ENCODE measurements at regions not wholly inside any gene's neighbourhood (a gene's known extent, or its start where the extent isn't known, plus 50 kb on each side); places are given as distances from the start of the nearest gene placed in this dataset.

DNA sequence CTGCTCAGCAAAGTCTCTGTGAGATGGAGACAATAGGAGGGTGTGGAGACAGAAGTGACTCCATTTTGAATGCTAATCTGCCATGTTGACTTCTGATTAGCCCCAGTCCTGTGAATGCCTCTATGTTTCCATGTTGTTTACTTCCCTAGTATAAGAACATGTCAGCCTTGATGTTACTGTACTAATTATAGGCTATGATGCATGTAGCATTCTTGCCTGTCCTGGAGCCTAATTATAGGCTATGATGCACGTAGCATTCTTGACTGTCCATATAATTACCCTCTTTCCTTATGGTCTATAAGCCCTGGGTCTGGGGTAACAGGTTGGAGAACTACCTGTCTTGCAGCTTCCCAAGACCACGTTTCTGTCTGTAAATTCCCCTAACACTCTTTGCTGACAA lies 353.3 kb upstream of the CLINT1 start:
- Mint-ChIP-seq H3K4me1 (ENCODE audit: low read depth) (no peaks in the 10 kb centered on the region), H3K36me3 (ENCODE audit: low read depth) (peaks cover 1% of the 10 kb centered on the region), H3K4me3 (ENCODE audit: unreplicated experiment) (no peak overlapping the region), H3K9me3 (ENCODE audit: low read depth) (peaks cover 5% of the 10 kb centered on the region), H3K27me3 (ENCODE audit: low read depth) (no peaks in the 10 kb centered on the region), H3K27ac (ENCODE audit: unreplicated experiment) (no peak overlapping the region)
- TF ChIP-seq, protein P1, sequence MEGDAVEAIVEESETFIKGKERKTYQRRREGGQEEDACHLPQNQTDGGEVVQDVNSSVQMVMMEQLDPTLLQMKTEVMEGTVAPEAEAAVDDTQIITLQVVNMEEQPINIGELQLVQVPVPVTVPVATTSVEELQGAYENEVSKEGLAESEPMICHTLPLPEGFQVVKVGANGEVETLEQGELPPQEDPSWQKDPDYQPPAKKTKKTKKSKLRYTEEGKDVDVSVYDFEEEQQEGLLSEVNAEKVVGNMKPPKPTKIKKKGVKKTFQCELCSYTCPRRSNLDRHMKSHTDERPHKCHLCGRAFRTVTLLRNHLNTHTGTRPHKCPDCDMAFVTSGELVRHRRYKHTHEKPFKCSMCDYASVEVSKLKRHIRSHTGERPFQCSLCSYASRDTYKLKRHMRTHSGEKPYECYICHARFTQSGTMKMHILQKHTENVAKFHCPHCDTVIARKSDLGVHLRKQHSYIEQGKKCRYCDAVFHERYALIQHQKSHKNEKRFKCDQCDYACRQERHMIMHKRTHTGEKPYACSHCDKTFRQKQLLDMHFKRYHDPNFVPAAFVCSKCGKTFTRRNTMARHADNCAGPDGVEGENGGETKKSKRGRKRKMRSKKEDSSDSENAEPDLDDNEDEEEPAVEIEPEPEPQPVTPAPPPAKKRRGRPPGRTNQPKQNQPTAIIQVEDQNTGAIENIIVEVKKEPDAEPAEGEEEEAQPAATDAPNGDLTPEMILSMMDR (IDR thresholded peaks at IDR 0.05), result no peak
- DNase-seq (ENCODE audit: low spot score), result no peak

DNA sequence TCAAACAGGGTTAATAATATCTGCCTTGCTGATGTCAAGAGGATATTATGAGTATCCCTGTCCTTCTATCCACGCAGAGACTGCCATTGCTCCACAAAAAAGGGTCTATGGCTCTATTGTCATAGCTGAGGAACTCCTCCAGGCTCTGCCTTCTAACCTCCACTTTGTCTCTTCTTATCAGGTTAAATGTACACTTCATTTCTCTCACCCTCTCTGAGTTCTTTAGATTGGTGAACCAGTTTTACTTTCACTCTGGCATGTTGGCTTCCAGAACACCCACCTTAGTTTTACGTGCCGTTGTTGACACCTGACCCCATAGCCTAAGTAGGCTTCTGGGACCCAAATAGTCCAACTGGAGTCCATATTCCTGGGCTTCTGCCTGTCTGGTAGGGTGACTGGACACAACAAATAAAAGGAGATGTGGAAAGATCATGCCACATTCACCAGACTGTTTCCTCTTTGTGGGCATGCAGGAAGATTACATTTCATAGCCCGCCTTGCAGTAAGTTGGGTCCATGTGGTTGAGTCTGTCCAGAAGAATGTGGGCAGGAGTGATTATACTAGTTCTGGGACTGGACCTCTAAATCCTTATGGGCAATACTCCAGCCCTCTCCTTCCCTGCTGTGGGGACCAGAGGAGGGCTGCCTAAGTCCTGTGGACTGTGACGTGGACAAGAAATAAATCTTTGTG lies 350.4 kb upstream of the CLINT1 start:
- H3K9me3 Mint-ChIP-seq (ENCODE audit: low read depth), result peaks cover 5% of the 10 kb centered on the region
- DNase-seq (ENCODE audit: low spot score), result no peak
- no peak overlapping the region for H3K27ac Mint-ChIP-seq (ENCODE audit: unreplicated experiment)
- TF ChIP-seq, protein P1 (IDR thresholded peaks at IDR 0.05), result no peak
- no peaks in the 10 kb centered on the region for H3K27me3 Mint-ChIP-seq (ENCODE audit: low read depth)
- H3K36me3 Mint-ChIP-seq (ENCODE audit: low read depth), result peaks cover 1% of the 10 kb centered on the region
- H3K4me3 Mint-ChIP-seq (ENCODE audit: unreplicated experiment), result no peak overlapping the region
- H3K4me1 Mint-ChIP-seq (ENCODE audit: low read depth), result no peaks in the 10 kb centered on the region

DNA sequence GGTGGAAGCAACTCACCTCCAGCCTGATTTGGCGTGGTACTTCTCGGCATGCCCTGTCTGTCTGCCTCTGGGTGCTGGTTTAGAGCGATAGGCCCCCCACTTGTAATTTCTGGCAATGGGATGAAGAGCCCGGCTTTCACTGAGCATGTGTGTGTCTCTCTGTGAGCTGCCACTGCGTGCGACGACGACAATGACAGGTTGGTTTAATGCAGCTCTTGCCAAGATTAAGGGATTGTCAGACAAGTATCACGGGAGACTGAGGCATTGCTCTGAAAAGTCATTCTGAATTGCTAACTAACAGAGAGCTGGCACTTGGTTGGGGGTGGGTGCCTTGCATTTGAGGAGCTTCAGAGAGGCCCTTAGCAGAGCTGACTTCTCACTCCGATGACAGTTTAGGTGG lies 348.8 kb upstream of the CLINT1 start:
- Mint-ChIP-seq H3K4me1 (ENCODE audit: low read depth) (no peaks in the 10 kb centered on the region), H3K27ac (ENCODE audit: unreplicated experiment) (no peak overlapping the region), H3K36me3 (ENCODE audit: low read depth) (peaks cover 1% of the 10 kb centered on the region), H3K9me3 (ENCODE audit: low read depth) (peaks cover 5% of the 10 kb centered on the region), H3K4me3 (ENCODE audit: unreplicated experiment) (no peak overlapping the region), H3K27me3 (ENCODE audit: low read depth) (no peaks in the 10 kb centered on the region)
- DNase-seq (ENCODE audit: low spot score), result no peak
- TF ChIP-seq, protein P1 (IDR thresholded peaks at IDR 0.05), result no peak

DNA sequence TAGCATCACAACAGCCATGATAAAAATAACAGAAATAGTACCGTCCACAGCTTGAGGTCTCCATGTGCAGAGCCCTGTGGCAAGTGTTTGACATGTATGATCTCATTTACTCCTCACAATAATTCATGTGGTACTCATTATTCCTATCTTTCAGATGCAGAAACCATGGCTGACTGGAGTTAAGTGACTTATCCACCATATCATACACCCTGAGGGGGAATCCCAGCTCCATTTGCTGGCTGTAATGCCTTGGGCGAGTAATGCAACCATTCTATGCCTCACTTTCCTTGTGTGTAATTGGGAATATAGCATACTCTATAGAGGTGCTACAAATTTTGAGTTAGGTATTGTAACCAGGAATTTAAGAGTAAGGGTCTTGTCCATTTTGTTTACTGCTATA lies 347.0 kb upstream of the CLINT1 start:
- TF ChIP-seq, protein P1 (IDR thresholded peaks at IDR 0.05), result no peak
- no peak for DNase-seq (ENCODE audit: low spot score)
- Mint-ChIP-seq H3K9me3 (ENCODE audit: low read depth) (peaks cover 5% of the 10 kb centered on the region), H3K4me3 (ENCODE audit: unreplicated experiment) (no peak overlapping the region), H3K27ac (ENCODE audit: unreplicated experiment) (no peak overlapping the region), H3K27me3 (ENCODE audit: low read depth) (no peaks in the 10 kb centered on the region), H3K4me1 (ENCODE audit: low read depth) (no peaks in the 10 kb centered on the region), H3K36me3 (ENCODE audit: low read depth) (peaks cover 1% of the 10 kb centered on the region)

DNA sequence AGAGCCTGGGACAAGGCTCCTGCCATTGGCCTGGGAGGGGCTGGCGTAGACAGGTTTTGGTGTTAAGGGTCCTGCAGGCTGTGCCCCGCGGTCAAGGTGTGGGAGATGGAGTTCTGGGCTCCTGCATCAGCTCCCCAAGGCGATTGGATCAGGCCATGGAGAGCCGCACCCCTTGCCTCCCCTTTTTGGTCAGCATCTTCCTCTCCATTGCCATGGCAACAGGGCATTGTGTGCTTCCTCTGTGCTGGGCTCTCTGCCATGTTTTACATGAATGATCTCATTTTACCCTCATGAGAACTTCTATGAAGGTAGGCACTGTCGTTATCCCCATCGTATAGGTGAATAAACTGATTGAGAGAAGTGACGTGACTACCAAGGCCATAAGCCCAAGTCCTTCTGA lies 344.3 kb upstream of the CLINT1 start:
- TF ChIP-seq, protein P1 (IDR thresholded peaks at IDR 0.05), result no peak
- no peaks in the 10 kb centered on the region for H3K27me3 Mint-ChIP-seq (ENCODE audit: low read depth)
- H3K27ac Mint-ChIP-seq (ENCODE audit: unreplicated experiment), result no peak overlapping the region
- H3K9me3 Mint-ChIP-seq (ENCODE audit: low read depth), result no peaks in the 10 kb centered on the region
- H3K36me3 Mint-ChIP-seq (ENCODE audit: low read depth), result no peaks in the 10 kb centered on the region
- H3K4me1 Mint-ChIP-seq (ENCODE audit: low read depth), result peaks cover 5% of the 10 kb centered on the region
- H3K4me3 Mint-ChIP-seq (ENCODE audit: unreplicated experiment), result no peak overlapping the region
- DNase-seq (ENCODE audit: low spot score), result no peak
